ENCODE measurements at regions not wholly inside any gene's neighbourhood (a gene's known extent, or its start where the extent isn't known, plus 50 kb on each side); places are given as distances from the start of the nearest gene placed in this dataset.
"Not testable (repeated sequence)": the region's sequence is repeated elsewhere in the genome, so short reads cannot be mapped to it uniquely, and the experiment has no call there.

DNA sequence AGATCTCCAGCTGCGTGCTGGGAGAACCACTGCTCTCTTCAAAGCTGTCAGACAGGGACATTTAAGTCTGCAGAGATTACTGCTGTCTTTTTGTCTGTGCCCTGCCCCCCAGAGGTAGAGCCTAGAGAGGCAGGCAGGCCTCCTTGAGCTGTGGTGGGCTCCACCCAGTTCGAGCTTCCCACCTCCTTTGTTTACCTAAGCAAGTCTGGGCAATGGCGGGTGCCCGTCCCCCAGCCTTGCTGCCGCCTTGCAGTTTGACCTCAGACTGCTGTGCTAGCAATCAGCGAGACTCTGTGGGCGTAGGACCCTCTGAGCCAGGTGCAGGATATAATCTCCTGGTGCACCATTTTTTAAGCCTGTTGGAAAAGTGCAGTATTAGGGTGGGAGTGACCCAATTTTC lies 128.6 kb downstream of the ACTR3 start:
- H3K4me1 Mint-ChIP-seq (ENCODE audit: low read depth); CTCF ChIA-PET; ATAC-seq: not testable (repeated sequence)

DNA sequence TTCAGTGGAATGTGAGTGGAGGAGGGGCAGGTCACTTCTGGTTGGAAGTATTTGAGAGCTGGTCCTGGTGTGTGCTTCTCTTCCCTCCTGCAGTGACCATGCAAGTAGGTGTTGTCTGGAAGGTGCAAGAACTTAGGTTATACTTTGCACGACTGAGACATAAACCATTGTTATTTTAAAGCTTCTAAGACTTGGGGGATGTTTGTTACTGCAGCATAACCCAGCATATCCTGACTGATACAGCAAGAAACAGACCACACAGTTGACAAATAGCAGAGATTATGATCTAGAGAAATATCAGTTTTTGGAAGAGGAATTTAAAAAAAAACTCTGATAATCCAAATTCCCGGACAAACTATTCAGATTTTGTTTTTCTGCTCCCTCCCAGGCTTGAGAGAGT lies 130.8 kb downstream of the ACTR3 start:
- no peaks in the 10 kb centered on the region for H3K9me3 Mint-ChIP-seq (ENCODE audit: insufficient read depth)
- no peaks in the 10 kb centered on the region for H3K4me1 Mint-ChIP-seq (ENCODE audit: low read depth)
- ATAC-seq, result no peak
- DNase-seq, result no peak
- no peaks in the 10 kb centered on the region for H3K36me3 Mint-ChIP-seq (ENCODE audit: low read depth)
- ChIA-PET POLR2A (no interaction called here), CTCF (no interaction called here)
- no peak overlapping the region for H3K4me3 Mint-ChIP-seq
- no peak overlapping the region for H3K27ac Mint-ChIP-seq
- peaks cover 10% of the 10 kb centered on the region for H3K27me3 Mint-ChIP-seq (ENCODE audit: low read depth)

More for the DNA sequence above, 128.6 kb downstream of the ACTR3 start:
- peaks cover 10% of the 10 kb centered on the region for H3K27me3 Mint-ChIP-seq (ENCODE audit: low read depth)
- H3K27ac Mint-ChIP-seq; H3K9me3 Mint-ChIP-seq (ENCODE audit: insufficient read depth); POLR2A ChIA-PET; H3K4me3 Mint-ChIP-seq; DNase-seq; H3K36me3 Mint-ChIP-seq (ENCODE audit: low read depth): not testable (repeated sequence)

GRCh38 chr2:114022360-114023085 lies 132.6 kb downstream of the ACTR3 start:
- H3K27me3 Mint-ChIP-seq (ENCODE audit: low read depth), result peaks cover 4% of the 10 kb centered on the region
- CTCF ChIA-PET, result no interaction called here
- no peaks in the 10 kb centered on the region for H3K36me3 Mint-ChIP-seq (ENCODE audit: low read depth)
- no peak overlapping the region for H3K4me3 Mint-ChIP-seq
- H3K27ac Mint-ChIP-seq, result no peak overlapping the region
- no peaks in the 10 kb centered on the region for H3K4me1 Mint-ChIP-seq (ENCODE audit: low read depth)
- POLR2A ChIA-PET, result no interaction called here
- DNase-seq (no peak), ATAC-seq (no peak)
- no peaks in the 10 kb centered on the region for H3K9me3 Mint-ChIP-seq (ENCODE audit: insufficient read depth)

GRCh38 chr2:114024326-114024725 lies 134.4 kb downstream of the ACTR3 start:
- no peaks in the 10 kb centered on the region for H3K4me1 Mint-ChIP-seq (ENCODE audit: low read depth)
- ChIA-PET CTCF (no interaction called here), POLR2A (no interaction called here)
- H3K27ac Mint-ChIP-seq, result no peak overlapping the region
- ATAC-seq (no peak), DNase-seq (no peak)
- H3K9me3 Mint-ChIP-seq (ENCODE audit: insufficient read depth), result no peaks in the 10 kb centered on the region
- H3K36me3 Mint-ChIP-seq (ENCODE audit: low read depth), result no peaks in the 10 kb centered on the region
- peaks cover 11% of the 10 kb centered on the region for H3K27me3 Mint-ChIP-seq (ENCODE audit: low read depth)
- H3K4me3 Mint-ChIP-seq, result no peak overlapping the region

DNA sequence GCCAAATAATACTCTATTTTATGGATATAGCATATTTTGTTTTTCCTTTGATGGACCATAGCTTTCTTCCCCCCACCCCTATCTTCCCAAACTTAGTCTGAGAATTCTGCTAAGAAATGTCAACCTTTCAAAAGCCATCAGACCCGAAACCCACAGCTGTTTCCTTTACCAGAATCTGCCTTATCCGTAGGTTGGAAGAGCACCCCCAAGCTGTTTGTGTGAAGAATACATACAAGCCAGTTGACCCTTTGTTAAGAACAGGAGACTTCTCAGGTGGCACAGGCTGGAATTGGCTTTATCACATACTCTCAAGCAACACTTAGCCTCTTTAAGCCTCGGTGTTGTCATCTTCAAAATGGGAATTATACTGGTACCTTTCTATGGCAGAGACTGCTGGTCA lies 135.1 kb downstream of the ACTR3 start:
- H3K9me3 Mint-ChIP-seq (ENCODE audit: insufficient read depth), result no peaks in the 10 kb centered on the region
- ChIA-PET CTCF (no interaction called here), POLR2A (no interaction called here)
- H3K36me3 Mint-ChIP-seq (ENCODE audit: low read depth), result no peaks in the 10 kb centered on the region
- H3K27me3 Mint-ChIP-seq (ENCODE audit: low read depth), result peaks cover 11% of the 10 kb centered on the region
- H3K4me1 Mint-ChIP-seq (ENCODE audit: low read depth), result no peaks in the 10 kb centered on the region
- H3K27ac Mint-ChIP-seq, result no peak overlapping the region
- ATAC-seq (no peak), DNase-seq (no peak)
- H3K4me3 Mint-ChIP-seq, result no peak overlapping the region

DNA sequence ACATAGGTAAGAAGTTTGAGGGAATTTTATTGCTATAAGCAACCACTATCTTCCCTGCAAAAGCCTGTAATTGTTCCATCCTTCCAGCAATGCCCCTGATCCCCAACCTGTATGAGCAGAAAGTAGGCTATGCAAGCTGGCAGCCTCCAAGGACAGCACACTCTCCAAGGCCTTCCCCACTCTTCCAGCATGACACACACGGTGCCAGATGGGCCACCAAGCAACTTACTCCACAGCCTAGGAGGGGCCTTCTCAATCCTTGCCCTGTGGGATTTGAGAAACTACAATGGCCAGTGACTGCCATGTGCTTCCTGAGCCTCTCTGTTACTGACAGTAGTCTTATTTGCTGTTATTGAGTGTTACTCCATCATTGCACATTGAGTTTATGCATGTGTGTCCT lies 137.5 kb downstream of the ACTR3 start:
- H3K36me3 Mint-ChIP-seq (ENCODE audit: low read depth), result no peaks in the 10 kb centered on the region

DNA sequence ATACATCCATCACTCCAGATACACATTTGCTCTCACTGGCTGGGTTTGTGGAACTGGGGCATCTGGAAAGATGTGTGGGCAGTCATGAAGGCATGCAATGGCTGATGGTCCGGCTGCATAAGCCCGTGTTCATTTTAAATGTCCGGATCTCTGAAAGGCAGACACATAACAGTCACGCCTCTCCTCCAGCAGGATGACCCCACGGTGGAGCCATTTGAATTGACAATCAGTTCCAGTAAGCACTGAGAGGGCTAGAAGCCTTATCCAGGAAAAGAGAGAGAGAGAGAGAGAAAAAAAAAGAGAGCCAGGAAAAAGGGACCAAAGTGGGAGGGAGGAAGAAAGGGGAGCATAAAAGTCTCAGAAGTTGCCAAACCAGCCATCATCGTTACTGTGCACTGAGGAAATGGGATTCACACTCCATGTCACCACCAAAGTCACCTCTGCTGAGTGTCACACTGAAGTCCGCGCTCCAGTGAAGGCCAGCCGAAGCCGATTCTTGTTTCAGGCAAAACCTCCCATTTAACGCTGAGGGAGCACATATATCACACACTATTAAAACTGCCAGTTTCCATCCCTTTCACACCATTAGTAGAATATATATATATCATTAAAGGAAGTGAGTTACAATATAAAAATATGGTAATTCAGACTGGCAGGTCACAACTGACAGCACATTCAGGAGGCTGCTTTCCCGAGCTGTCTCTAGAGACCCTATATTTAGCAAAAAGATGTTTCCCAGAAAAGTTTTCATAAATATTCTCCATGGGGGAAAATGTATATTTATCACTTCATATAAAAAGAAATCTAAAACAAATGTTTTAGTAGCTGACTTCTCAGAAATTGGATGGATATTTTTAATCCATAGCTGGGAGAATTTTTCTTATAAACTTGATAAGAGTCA lies 142.0 kb downstream of the ACTR3 start:
- Mint-ChIP-seq H3K27ac (no peak overlapping the region), H3K4me1 (ENCODE audit: low read depth) (no peaks in the 10 kb centered on the region), H3K4me3 (no peak overlapping the region), H3K9me3 (ENCODE audit: insufficient read depth) (no peaks in the 10 kb centered on the region), H3K27me3 (ENCODE audit: low read depth) (peaks cover 25% of the 10 kb centered on the region), H3K36me3 (ENCODE audit: low read depth) (no peaks in the 10 kb centered on the region)
- CTCF ChIA-PET, result no interaction called here
- ATAC-seq (no peak), DNase-seq (no peak)
- POLR2A ChIA-PET, result no interaction called here

More for the DNA sequence above, 137.5 kb downstream of the ACTR3 start:
- ChIA-PET POLR2A (no interaction called here), CTCF (no interaction called here)
- ATAC-seq, result no peak
- H3K27ac Mint-ChIP-seq, result no peak overlapping the region
- no peak for DNase-seq
- H3K9me3 Mint-ChIP-seq (ENCODE audit: insufficient read depth), result no peaks in the 10 kb centered on the region
- no peaks in the 10 kb centered on the region for H3K4me1 Mint-ChIP-seq (ENCODE audit: low read depth)
- peaks cover 12% of the 10 kb centered on the region for H3K27me3 Mint-ChIP-seq (ENCODE audit: low read depth)
- no peak overlapping the region for H3K4me3 Mint-ChIP-seq

DNA sequence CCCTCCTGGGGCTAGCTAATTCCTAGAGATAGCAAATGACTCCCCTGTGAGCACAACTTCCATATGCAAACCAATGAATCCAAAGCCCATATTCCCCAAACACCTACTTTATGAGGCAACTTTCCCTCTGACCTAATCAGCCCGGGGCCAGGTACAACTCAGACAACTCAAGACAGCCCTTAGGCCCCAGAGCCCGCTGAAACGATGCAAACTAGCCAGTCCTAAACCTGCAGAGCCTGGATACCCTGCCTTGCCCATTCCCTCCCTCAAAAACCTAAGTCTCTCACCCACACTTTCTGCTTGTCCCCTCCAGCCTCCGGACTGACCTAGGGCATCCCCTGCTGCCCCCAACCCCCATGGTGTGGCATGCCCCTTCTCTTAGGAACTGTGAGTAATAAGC lies 142.8 kb downstream of the ACTR3 start:
- ATAC-seq (no peak), DNase-seq (no peak)
- Mint-ChIP-seq H3K36me3 (ENCODE audit: low read depth) (no peaks in the 10 kb centered on the region), H3K9me3 (ENCODE audit: insufficient read depth) (no peaks in the 10 kb centered on the region), H3K27ac (no peak overlapping the region), H3K27me3 (ENCODE audit: low read depth) (peaks cover 26% of the 10 kb centered on the region), H3K4me3 (no peak overlapping the region), H3K4me1 (ENCODE audit: low read depth) (no peaks in the 10 kb centered on the region)
- ChIA-PET POLR2A (no interaction called here), CTCF (no interaction called here)

- no peaks in the 10 kb centered on the region for H3K9me3 Mint-ChIP-seq (ENCODE audit: insufficient read depth)
- H3K4me1 Mint-ChIP-seq (ENCODE audit: low read depth), result no peaks in the 10 kb centered on the region
- CTCF ChIA-PET, result no interaction called here
- H3K27me3 Mint-ChIP-seq (ENCODE audit: low read depth), result peaks cover 20% of the 10 kb centered on the region
- ATAC-seq, result no peak
- H3K36me3 Mint-ChIP-seq (ENCODE audit: low read depth), result no peaks in the 10 kb centered on the region
- H3K27ac Mint-ChIP-seq, result no peak overlapping the region
- DNase-seq, result no peak
- H3K4me3 Mint-ChIP-seq, result no peak overlapping the region
- POLR2A ChIA-PET, result no interaction called here
Observed at GRCh38 chr2:114034742-114035141, 144.9 kb downstream of the ACTR3 start.

- CTCF ChIA-PET, result no interaction called here
- Mint-ChIP-seq H3K9me3 (ENCODE audit: insufficient read depth) (no peaks in the 10 kb centered on the region), H3K27ac (no peak overlapping the region)
Observed at GRCh38 chr2:114038710-114039109, 148.8 kb downstream of the ACTR3 start.

GRCh38 chr2:114039677-114040076 lies 149.8 kb downstream of the ACTR3 start:
- ATAC-seq (no peak), DNase-seq (no peak)
- no peaks in the 10 kb centered on the region for H3K9me3 Mint-ChIP-seq (ENCODE audit: insufficient read depth)
- ChIA-PET POLR2A (no interaction called here), CTCF (interaction anchor here (0.9 kb wide), 1 partner anchor 50 kb away, joined by 3 read pairs; no protein-coding TSS in a partner anchor)
- H3K4me1 Mint-ChIP-seq (ENCODE audit: low read depth), result no peaks in the 10 kb centered on the region
- no peak overlapping the region for H3K4me3 Mint-ChIP-seq
- no peaks in the 10 kb centered on the region for H3K36me3 Mint-ChIP-seq (ENCODE audit: low read depth)
- H3K27ac Mint-ChIP-seq, result no peak overlapping the region
- H3K27me3 Mint-ChIP-seq (ENCODE audit: low read depth), result peaks cover 12% of the 10 kb centered on the region

More at GRCh38 chr2:114038710-114039109, 148.8 kb downstream of the ACTR3 start:
- POLR2A ChIA-PET, result no interaction called here
- Mint-ChIP-seq H3K4me1 (ENCODE audit: low read depth) (no peaks in the 10 kb centered on the region), H3K36me3 (ENCODE audit: low read depth) (no peaks in the 10 kb centered on the region), H3K27me3 (ENCODE audit: low read depth) (peaks cover 16% of the 10 kb centered on the region), H3K4me3 (no peak overlapping the region)
- no peak for DNase-seq
- no peak for ATAC-seq

DNA sequence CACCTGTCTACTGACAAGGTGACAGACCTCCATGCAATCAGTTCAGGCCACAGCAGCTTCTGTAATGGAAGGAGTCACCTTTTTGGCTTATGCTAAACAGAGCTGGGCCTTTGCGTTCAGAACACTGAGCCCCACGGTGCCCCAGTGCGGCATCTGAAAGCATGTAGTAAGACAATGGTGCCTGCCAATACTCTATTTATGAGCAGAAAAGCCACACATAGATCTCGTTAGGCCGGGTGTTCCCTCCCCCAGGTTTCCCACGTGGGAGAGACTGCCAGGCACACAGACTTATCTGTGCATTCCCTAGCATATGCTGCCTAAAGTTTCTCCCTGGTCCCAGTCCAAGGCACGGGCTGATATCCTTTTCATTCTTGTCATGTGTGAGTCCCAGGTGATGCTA lies 150.9 kb downstream of the ACTR3 start:
- H3K27me3 Mint-ChIP-seq (ENCODE audit: low read depth), result peaks cover 10% of the 10 kb centered on the region
- DNase-seq, result no peak
- ChIA-PET POLR2A (no interaction called here), CTCF (no interaction called here)
- H3K27ac Mint-ChIP-seq, result no peak overlapping the region
- H3K9me3 Mint-ChIP-seq (ENCODE audit: insufficient read depth), result no peaks in the 10 kb centered on the region
- H3K4me3 Mint-ChIP-seq, result no peak overlapping the region
- H3K4me1 Mint-ChIP-seq (ENCODE audit: low read depth), result no peaks in the 10 kb centered on the region
- no peak for ATAC-seq
- no peaks in the 10 kb centered on the region for H3K36me3 Mint-ChIP-seq (ENCODE audit: low read depth)
